HG02885 (cell line): ENCODE measurements at regions not wholly inside any gene's neighbourhood (a gene's known extent, or its start where the extent isn't known, plus 50 kb on each side); places are given as distances from the start of the nearest gene placed in this dataset.

Experiments
- ATAC-seq: cut with Tn5 transposase; IDR thresholded peaks from one replicate; pipeline ENCODE4 v1.9.1; 2021; ENCODE audit warnings: mild to moderate bottlenecking; ENCODE audit not compliant: unreplicated experiment, poor library complexity

GRCh38 chr4:152118819-152119553 lies 358.2 kb upstream of the GATB start:
- ATAC-seq: no peak

- no peak for ATAC-seq
Measured at GRCh38 chr4:152117933-152118507, 357.2 kb upstream of the GATB start.

- no peak for ATAC-seq
Measured at GRCh38 chr4:152117520-152117919, 356.7 kb upstream of the GATB start.

DNA sequence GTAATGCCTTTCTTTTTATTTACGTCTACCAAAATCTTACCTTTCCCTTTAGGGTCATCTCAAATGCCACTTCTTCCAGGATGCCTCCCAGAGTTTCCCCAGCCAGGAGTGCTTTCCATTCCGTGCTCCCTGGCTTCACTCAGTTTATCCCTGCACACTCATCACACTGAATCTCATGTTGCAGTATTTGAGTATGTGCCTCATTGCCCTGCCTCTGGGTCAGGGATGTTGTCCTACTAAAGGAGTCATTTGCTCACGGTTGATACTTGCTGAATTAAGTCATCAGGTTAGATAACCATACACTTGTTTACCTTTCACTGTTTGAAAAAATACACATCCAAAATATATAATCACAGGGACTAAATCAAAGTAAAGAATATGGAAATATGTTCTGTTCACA lies 356.2 kb upstream of the GATB start:
- ATAC-seq: no peak

- ATAC-seq: no peak
Measured at GRCh38 chr4:152115794-152116193, 355.0 kb upstream of the GATB start.

DNA sequence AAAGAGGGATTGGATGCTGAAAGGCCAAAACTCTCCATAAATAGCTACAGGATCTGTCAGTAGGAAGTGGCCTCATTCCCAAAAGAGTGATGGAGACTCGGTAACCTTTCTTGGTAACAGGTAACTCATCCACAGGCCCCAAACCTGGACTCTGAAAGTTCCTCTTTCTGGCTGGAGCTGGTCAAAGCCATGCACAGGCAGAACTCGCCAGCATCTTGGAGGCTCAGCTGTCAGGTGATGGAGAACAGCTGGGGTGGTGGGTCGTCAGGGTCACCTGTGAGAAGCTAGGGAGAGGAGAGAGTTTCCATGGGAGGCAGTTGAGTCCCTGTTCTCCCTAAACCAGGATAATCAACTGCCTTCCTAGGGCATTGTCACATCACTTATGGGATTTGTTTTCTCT lies 354.3 kb upstream of the GATB start:
- ATAC-seq: no peak

- ATAC-seq: no peak
Measured at GRCh38 chr4:152114562-152114961, 353.8 kb upstream of the GATB start.

DNA sequence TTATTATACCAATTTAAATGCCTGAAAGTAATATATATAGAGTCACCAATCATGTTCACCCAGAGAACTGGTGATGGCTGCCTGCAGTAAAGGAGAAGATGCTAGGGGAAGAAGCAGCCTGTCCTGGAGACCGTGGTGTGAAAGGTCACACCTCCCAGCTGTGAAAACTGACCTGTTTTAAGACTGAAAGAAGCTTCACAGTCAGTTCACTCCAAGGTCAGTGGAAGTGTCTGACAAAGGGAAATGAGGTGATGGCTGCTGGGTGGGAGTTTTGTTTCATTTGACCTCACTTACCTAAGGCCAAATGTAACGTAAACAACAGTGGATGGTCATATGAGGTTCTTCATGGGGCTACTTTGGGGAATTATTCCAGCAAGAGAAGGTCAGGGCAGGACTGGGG lies 352.1 kb upstream of the GATB start:
- ATAC-seq: no peak

DNA sequence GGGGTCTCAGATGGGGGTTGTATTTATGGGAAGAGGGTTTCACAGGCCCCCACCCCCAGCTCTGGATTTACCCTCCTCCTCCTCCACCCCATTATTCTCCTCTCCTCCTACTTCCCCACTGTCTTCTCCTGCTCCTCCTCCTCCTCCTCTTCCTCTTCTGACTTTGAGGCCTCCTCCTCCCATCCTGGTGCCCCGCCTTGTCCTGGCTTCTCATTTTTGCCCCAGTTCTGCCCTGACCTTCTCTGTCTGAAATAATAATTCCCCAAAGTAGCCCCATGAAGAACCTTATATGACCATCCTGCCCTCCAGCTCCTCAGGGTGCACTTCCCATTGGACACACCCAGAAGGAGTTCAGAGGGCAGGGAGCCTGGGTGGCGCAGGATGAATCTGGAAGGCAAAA lies 351.4 kb upstream of the GATB start:
- ATAC-seq: no peak

DNA sequence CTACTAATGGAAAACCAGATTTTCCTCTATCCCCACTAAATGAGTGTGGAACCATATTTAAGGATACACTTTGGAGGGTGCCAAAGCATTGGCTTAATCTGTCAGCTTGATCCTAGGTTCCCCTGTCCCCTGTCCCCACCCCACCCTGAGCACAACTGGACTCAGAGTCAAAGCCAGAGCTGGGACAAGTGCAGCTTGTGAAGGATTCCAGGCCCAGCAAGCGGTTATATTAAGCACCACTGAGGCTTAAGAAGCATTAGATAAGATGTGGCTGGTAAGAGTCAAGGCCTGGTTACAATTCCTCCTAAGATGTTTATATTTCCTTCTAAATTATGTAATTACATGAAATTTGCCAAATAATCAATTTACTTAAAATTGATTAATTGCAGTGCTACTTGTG lies 350.0 kb upstream of the GATB start:
- no peak for ATAC-seq

DNA sequence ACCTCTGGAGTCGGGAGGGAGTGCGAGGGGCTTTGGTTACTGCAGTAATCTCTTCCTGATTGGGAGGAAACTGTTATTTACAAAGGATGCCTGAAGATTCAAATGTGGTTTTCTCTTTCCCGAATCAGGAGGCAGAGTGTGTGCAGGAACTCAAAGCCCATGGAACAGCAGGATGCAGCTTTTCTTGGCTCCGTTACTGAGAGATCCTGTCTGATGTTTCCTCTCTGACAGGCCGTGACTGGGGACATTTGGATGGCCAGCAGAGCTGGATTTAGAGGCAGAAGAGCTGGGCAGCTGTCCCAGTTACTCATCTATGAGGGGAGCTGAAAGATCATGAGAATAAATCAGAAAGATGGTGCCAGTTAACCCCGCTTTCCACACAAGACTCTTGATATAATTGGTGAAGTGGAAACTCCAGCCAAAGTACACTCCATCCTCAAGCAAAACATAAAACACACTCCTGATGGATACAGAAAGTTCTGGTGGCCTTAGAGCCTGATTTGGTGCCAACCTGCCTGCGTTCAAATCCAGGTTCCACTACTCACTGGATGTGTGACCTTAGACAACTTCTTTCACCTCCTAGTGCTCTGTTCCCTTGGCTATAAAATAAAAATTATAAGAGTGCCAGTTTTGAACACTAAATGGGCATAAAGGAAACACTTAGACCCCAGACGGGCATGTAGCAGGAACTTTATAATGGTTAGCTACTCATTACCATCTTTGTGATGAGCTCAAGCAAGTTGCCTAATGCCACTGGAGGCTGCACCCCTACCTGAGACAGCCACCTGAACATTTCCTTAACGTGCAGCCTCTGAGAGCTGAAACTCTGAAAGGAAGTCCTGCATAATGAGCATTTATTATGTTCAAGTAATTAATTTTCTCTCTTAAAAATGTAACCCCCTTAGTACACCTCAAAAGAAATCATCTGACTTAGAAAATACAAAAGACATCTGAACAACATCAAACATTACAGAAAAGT lies 349.0 kb upstream of the GATB start:
- ATAC-seq: no peak

DNA sequence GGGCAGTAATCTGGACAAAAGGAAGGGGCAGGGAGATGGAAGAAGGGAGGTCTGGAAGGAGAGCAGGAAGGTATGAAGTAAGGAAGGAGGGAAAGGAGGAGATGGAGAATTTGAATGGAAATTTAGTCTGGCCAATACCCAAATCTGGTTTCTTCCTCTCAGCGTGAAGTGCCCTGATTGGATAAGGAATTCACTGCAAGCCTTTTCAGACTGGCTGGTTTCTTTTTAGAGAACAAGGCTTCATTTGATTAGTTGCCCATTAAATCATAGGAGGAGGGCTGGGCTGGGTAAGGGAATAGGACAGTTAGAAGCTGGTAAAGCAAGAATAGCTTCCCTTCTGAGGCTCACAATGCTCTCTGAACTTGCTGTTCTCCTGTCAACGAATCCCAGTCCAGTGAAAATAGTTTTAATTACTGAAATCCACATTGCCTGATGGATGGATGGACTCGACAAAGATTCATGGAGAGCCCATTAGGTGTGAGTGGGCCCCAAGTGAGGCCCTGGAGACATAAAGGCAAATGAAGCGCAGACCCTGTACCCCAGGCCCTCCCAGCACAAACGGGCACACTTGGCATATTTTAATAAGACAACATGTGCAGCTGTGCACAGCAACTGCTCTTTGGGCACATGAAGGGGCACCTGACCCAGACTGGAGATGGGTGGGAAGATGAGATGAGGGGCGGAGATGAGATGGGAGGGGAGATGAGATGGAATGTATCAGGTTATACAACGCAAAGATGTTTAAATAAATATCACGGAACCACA lies 347.1 kb upstream of the GATB start:
- no peak for ATAC-seq

GRCh38 chr4:152106781-152107321 lies 346.0 kb upstream of the GATB start:
- ATAC-seq: no peak

GRCh38 chr4:152106113-152106763 lies 345.4 kb upstream of the GATB start:
- ATAC-seq: no peak

GRCh38 chr4:152104901-152105357 lies 344.1 kb upstream of the GATB start:
- ATAC-seq: no peak

- no peak for ATAC-seq
Measured at GRCh38 chr4:152104356-152104755, 343.5 kb upstream of the GATB start.

- no peak for ATAC-seq
Measured at GRCh38 chr4:152103181-152103901, 342.5 kb upstream of the GATB start.

GRCh38 chr4:152102436-152103000 lies 341.7 kb upstream of the GATB start:
- no peak for ATAC-seq
